PFSK-1 (cell line): ENCODE measurements at regions not wholly inside any gene's neighbourhood (a gene's known extent, or its start where the extent isn't known, plus 50 kb on each side); places are given as distances from the start of the nearest gene placed in this dataset.

ENCODE experiments used
- FOXP2 ChIP-seq: optimal IDR thresholded peaks from 2 replicates; pipeline ENCODE3; 2011; ENCODE audit warnings: borderline replicate concordance, control low read depth, inconsistent platforms; ENCODE audit not compliant: insufficient read depth; ENCODE audit errors: extremely low read length, extremely low read depth
- POLR2AphosphoS5 ChIP-seq: IDR thresholded peaks from 2 replicates; pipeline ENCODE4 v1.6.1; 2012; ENCODE audit warnings: low read depth, mild to moderate bottlenecking, control low read depth, low read length, moderate library complexity
- REST ChIP-seq, 2 experiments: IDR thresholded peaks; 2 replicates each; pipeline versions ENCODE4 v1.6.1 to v1.8.0; 2011 to 2012; ENCODE audit warnings: low read depth in 2 of 2, low read length in 2 of 2, control low read depth in 1 of 2, inconsistent platforms in 1 of 2, mild to moderate bottlenecking in 1 of 2, moderate library complexity in 1 of 2; ENCODE audit not compliant: insufficient read depth in 1 of 2
- SIN3A ChIP-seq: IDR thresholded peaks from 2 replicates; pipeline ENCODE4 v1.6.1; 2012; ENCODE audit warnings: mild to moderate bottlenecking, low read length, moderate library complexity, borderline replicate concordance; ENCODE audit not compliant: insufficient read depth
- TAF1 ChIP-seq: IDR thresholded peaks from 2 replicates; pipeline ENCODE4 v1.6.1; 2012; ENCODE audit warnings: low read length, control low read depth, borderline replicate concordance; ENCODE audit not compliant: insufficient read depth

DNA sequence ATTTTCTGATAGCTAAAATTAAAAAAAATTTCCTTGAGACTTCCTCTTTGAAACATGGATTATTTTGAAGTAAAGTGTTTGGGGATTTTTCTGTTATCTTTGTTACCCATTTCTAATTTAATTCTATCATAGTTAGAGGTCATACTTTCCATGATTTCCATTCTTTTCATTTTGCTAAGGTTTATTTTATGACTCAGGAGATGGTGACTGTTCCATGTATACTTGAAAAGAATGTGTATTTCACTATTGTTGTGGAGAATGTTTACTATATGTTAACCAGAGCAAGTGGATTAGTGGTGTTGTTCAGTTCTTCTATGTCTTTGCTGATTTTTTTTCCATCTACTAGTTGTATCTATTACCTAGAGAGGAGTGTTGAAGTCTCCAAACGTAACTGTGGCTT is 250.5 kb upstream of the PELI2 start:
- TF ChIP-seq FOXP2, result no peak
- TF ChIP-seq POLR2AphosphoS5, result no peak

DNA sequence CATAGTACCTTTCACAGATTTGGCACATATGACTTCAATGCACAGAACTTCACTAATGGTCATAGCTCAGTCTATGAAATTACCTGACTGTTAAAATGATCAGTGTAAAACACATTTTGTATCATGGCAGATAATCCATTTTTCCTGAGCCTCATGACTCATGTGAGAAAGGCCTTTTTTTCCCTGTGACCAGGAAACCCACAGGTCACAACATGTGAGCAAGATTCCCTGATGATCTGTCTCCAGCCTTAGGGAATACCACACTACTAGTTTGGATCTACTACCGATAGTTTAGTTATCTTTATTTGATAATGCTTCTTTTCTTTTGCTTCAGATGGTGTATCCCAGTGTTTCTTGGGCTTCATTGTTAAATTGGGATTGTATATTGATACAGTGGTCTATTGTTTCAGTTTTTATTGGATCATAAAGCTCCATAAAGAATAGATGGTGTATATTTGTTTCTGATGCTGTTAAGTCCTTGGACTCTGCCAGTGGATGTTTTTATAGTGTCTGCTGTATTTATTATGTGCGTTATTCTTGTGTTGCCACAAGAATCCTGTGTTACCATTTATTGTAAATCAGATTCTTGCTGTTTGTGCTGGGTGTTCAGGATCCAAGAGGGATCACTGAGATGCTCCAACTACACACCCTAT is 248.7 kb upstream of the PELI2 start:
- TF ChIP-seq FOXP2, result no peak
- no peak for TF ChIP-seq REST (IDR thresholded peaks at IDR 0.05; ENCODE audit: insufficient read depth in 1 of 2, low read depth in 2 of 2, low read length in 2 of 2)
- TF ChIP-seq TAF1, result no peak
- TF ChIP-seq SIN3A, result no peak
- TF ChIP-seq POLR2AphosphoS5, result no peak

DNA sequence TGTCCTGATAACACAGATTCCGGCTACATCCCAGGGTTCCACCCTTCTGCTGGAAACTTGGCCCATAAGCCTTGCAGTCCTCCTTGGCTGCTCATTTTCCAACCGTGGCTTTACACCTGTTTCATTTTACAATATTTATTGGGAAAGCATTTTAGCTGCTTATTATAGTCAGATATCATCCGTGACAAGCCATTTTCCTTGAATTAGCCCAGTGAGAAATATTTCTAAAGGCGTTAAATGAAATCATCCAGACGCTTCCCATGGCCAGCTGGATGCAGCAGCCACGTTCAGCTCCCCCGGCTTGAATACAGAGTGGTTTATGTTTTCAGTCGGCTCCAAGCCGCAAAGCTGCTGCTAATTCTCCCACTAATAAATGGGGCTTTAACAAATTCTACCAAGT is 245.0 kb upstream of the PELI2 start:
- no peak for TF ChIP-seq FOXP2
- no peak for TF ChIP-seq TAF1
- no peak for TF ChIP-seq SIN3A
- TF ChIP-seq POLR2AphosphoS5, result no peak
- no peak for TF ChIP-seq REST (IDR thresholded peaks at IDR 0.05; ENCODE audit: insufficient read depth in 1 of 2, low read depth in 2 of 2, low read length in 2 of 2)

DNA sequence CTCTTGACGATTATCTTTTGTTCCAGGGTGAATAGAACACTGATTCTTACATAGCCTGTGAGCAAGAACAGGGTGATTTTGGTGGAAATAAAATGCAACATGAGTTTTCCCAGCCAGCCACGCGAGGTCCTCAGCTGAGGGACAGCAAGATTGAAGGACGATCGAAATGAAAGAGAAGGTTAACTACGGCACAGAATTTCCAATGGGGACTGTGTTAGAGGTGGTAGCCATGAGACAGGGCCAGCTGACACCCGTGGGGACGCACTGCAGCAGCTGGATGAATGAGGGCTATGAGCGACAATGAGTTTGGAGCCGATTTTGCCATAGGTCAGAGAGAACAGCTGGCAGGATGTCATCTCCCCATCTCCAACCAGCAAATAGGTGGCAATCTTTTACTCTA is 243.4 kb upstream of the PELI2 start:
- no peak for TF ChIP-seq TAF1
- TF ChIP-seq SIN3A, result no peak

GRCh38 chr14:55877942-55878341 is 240.3 kb upstream of the PELI2 start:
- TF ChIP-seq FOXP2, result no peak
- no peak for TF ChIP-seq SIN3A
- no peak for TF ChIP-seq TAF1
- TF ChIP-seq REST (IDR thresholded peaks at IDR 0.05; ENCODE audit: insufficient read depth in 1 of 2, low read depth in 2 of 2, low read length in 2 of 2), result no peak
- TF ChIP-seq POLR2AphosphoS5, result no peak

DNA sequence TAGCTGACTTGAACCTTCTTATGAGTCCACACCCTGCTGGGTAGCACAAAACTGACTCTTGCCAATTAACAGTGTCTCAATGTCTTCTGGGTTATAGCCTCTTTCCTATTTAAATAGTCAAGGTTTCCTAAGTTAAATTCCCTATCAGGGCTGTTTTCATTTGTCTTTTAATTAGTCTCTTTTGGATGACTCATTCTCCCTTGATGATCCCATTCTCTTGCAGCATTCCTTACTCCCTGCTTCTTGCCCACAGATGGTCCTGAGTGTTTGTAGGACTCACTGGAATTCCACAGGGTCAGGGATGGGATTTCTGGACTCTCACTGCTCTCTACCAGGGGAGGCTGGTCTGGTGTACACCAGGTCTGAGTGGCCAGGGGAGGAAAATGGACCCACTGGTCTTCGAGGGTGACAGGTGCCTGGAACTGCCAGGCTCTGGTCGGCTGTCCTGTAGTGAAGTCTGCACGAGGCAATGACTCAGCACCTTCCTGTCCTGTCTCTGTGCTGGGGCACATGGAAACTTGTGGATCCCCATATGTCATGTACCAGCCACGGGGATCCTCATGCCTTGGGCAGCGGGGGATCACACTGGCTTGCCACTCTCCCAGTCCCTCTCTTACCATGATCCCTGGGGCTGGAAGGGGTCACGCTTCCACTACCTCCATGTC is 236.5 kb upstream of the PELI2 start:
- TF ChIP-seq SIN3A (no peak), FOXP2 (no peak), REST (IDR thresholded peaks at IDR 0.05; ENCODE audit: insufficient read depth in 1 of 2, low read depth in 2 of 2, low read length in 2 of 2) (no peak), POLR2AphosphoS5 (no peak), TAF1 (no peak)
